Hindlimb muscle (tissue), 1 donor: ENCODE measurements at regions not wholly inside any gene's neighbourhood (a gene's known extent, or its start where the extent isn't known, plus 50 kb on each side); places are given as distances from the start of the nearest gene placed in this dataset.
"Not testable (repeated sequence)": the region's sequence is repeated elsewhere in the genome, so short reads cannot be mapped to it uniquely, and the experiment has no call there.

ENCODE experiments used
- DNase-seq: peaks from one replicate; pipeline ENCODE4 v3.0.0-alpha.2; 2013

DNA sequence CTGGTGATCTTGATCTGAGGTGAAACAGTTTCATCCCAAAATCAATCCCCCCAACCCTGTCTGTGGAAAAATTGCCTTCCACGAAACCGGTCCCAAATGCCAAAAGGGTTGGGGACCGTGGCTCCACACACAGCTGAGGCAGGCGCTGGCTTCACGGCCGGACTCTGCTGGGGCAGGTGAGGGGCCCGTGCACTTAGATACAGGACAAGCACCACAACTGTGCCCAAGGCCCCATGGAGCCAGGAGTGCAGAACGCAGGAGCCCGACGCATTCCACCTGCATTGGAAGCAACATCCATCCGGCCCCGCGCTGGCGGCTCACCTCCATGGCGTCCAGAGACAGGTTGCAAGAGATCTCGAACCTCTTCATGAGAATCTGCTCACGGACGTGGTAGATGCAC is 5384.4 kb upstream of the TPTE start:
- not testable (repeated sequence) for DNase-seq

DNA sequence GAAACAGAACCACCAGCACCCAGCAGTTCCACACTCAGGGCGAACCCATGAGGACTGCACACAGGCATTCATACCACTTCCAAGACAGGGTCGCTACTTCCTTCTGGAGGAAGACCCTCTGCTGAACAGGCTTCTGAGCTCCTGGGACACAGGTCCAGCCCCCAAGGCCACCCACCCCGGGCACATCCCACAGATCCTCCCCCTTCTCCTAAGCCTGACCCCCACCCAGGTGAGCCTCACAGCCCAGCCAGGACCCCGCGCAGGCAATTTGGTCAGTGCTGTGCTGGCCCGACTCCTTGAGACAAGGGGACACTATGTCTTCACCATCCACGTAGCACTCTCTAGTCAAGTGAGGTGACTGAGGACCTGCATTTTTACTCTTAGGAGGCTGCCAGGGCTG is 5382.7 kb upstream of the TPTE start:
- not testable (repeated sequence) for DNase-seq

DNA sequence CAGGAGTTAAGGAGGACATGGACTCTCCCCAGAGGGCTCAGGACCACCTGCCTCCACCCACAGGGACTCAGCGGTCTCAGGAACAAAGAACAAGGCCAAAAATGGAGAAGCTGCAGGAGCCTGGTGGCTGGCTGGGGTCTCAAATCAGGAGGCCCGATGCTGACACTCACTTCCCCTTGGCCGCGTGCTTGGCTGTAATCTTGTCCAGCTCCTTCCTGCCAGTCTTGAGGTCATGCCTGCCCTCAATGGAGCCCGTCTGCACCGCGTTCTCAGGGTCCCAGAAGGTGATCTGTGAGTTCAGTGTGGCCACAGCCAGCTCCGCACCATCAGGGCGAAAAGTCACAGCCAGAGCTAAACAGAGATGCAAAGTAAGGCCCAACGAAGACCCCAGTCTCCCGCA is 5381.9 kb upstream of the TPTE start:
- DNase-seq: not testable (repeated sequence)

GRCh38 chr21:5143011-5143410 is 5378.4 kb upstream of the TPTE start:
- not testable (repeated sequence) for DNase-seq

GRCh38 chr21:5144731-5145130 is 5376.7 kb upstream of the TPTE start:
- not testable (repeated sequence) for DNase-seq

DNA sequence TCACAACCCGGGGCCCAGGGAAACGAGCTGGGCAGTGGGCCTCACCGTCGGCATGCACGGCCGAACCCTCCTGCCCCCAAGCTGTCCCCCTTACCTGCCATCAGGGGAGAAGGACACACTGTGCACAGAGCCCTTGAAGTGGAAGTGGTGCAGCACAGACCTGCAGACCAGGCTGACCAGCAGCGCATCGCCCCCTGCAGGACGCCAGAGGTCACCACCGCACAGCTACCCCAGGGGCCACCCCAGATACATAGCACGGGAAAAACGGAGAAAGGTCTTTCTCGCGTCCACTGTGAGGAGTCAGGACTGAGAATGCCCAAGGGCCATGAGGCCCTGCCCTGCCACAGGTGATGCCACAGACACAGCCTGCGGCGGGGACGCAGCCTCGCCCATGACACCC is 5373.7 kb upstream of the TPTE start:
- DNase-seq: not testable (repeated sequence)

- not testable (repeated sequence) for DNase-seq
These were observed 5372.2 kb upstream of the TPTE start for GRCh38 chr21:5149222-5149621.

GRCh38 chr21:5153842-5154640 is 5367.3 kb upstream of the TPTE start:
- DNase-seq: not testable (repeated sequence)

DNA sequence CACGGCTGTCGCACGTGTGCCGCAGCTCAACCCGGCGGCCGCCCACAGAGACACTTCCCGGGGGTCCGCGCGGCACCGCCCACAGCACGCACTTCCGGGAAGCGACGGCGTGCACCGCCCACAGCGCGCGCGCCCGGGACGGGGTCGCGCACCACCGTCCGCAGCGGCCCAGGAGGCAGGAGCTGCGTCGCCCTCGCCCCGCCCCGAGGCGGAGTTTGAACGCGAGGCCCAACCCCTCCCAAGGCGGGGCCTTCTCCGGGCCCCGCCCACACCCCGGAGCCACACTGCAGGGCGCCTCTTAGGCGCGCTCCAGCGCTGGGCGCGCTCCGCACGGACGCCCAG is 5366.8 kb upstream of the TPTE start:
- peak; percentile 80 for DNase-seq

GRCh38 chr21:5162693-5163574 is 5358.4 kb upstream of the TPTE start:
- not testable (repeated sequence) for DNase-seq

DNA sequence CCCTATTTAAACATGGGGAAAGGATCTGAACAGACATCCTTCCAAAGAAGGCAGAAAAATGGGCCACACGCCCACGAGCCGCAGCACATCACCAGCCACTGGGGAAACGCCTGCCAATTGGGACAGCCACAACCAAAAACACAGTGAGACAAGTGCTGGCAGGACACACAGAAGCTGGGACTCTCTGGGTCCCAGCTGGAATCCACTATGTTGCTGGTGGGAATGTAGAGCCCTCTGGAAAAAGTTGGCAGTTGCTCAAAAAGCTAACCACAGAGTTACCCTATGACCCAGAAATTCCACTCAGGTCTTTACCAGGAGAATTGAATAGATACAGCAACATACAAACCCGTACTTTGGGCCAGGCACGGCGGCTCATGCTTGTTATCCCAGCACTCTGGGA is 5355.6 kb upstream of the TPTE start:
- DNase-seq: not testable (repeated sequence)
